Heart left ventricle (tissue), 13 donors: ENCODE measurements at regions not wholly inside any gene's neighbourhood (a gene's known extent, or its start where the extent isn't known, plus 50 kb on each side); places are given as distances from the start of the nearest gene placed in this dataset.
"Not testable (repeated sequence)": the region's sequence is repeated elsewhere in the genome, so short reads cannot be mapped to it uniquely, and the experiment has no call there.

Source experiments
- CTCF ChIP-seq, 12 donors: fragments of 200-600 bp; sonication (generic) in 4 of 12; IDR thresholded peaks; one replicate each; pipeline versions ENCODE4 v1.5.0 to v1.8.0; 2018 to 2022; ENCODE audit warnings: antibody characterized with exemption in 12 of 12, mild to moderate bottlenecking in 5 of 12
- POLR2A ChIP-seq, 2 donors: fragments of 450-650 bp; IDR thresholded peaks; one replicate each; pipeline ENCODE4 v1.6.1; 2017; ENCODE audit warnings: antibody characterized with exemption in 2 of 2, mild to moderate bottlenecking in 2 of 2, moderate library complexity in 2 of 2
- donor health status: ischemic (EF 13 %, LVEDD 7.1; RV severe dilation, severe dysfunction).
- donor health status: DM: no; HTN: yes; CAD: no.
- donor health status: DM: no; HTN: no; CAD: no.
- donor health status: ischemic (EF 25% LVEDD 6.9; RV normal size, moderate dysfunction).
- donor health status: ischemic (EF 25% LVEDD 5.7; RV mildly dilated, moderate dysfunction).
- donor health status: ischemic (EF 35%, LVEDD 5.7; RV mildly dilated, moderate dysfunction).
- donor health status: nonischemic (EF 11% LVEDD 7.7; RV severe dilation, severe dysfunction).
- donor health status: DM: yes; HTN: yes; CAD: no.
- donor health status: PGD.
- donor health status: ischemic (EF 29% LVEDD 5.4; RV normal size, mild dysfunction).
- donor health status: nonischemic (EF 23%, LVEDD 6.1; RV moderate dilation, normal function).

- not testable (repeated sequence) for TF ChIP-seq POLR2A (IDR thresholded peaks at IDR 0.05)
- TF ChIP-seq CTCF (IDR thresholded peaks at IDR 0.05), result peak in 11 of 12 donors; percentile 42 to 77 (median 68)
These were observed 102.0 kb upstream of the PLEKHM1 start for GRCh38 chr17:45592433-45592923.
